ENCODE measurements at regions not wholly inside any gene's neighbourhood (a gene's known extent, or its start where the extent isn't known, plus 50 kb on each side); places are given as distances from the start of the nearest gene placed in this dataset.

- Mint-ChIP-seq H3K27me3 (no peaks in the 10 kb centered on the region), H3K4me3 (no peak overlapping the region), H3K36me3 (ENCODE audit: low read depth) (no peaks in the 10 kb centered on the region), H3K27ac (no peak overlapping the region), H3K4me1 (no peaks in the 10 kb centered on the region), H3K9me3 (peaks cover 12% of the 10 kb centered on the region)
- ATAC-seq (replicated peaks), result no peak
Measured at GRCh38 chr1:106061586-106062495, 994.6 kb upstream of the PRMT6 start.

- Mint-ChIP-seq H3K4me3 (no peak overlapping the region), H3K36me3 (ENCODE audit: low read depth) (no peaks in the 10 kb centered on the region), H3K27me3 (no peaks in the 10 kb centered on the region), H3K4me1 (no peaks in the 10 kb centered on the region), H3K27ac (no peak overlapping the region), H3K9me3 (peaks cover 7% of the 10 kb centered on the region)
- no peak for ATAC-seq (replicated peaks)
Measured at GRCh38 chr1:106063510-106063909, 993.0 kb upstream of the PRMT6 start.

GRCh38 chr1:106072909-106073600 lies 983.4 kb upstream of the PRMT6 start:
- H3K9me3 Mint-ChIP-seq, result peaks cover 3% of the 10 kb centered on the region
- no peak overlapping the region for H3K4me3 Mint-ChIP-seq
- no peak overlapping the region for H3K27ac Mint-ChIP-seq
- ATAC-seq (replicated peaks), result no peak
- no peaks in the 10 kb centered on the region for H3K4me1 Mint-ChIP-seq
- H3K27me3 Mint-ChIP-seq, result no peaks in the 10 kb centered on the region
- H3K36me3 Mint-ChIP-seq (ENCODE audit: low read depth), result no peaks in the 10 kb centered on the region

- H3K27me3 Mint-ChIP-seq, result no peaks in the 10 kb centered on the region
- peaks cover 16% of the 10 kb centered on the region for H3K9me3 Mint-ChIP-seq
- no peak overlapping the region for H3K4me3 Mint-ChIP-seq
- H3K36me3 Mint-ChIP-seq (ENCODE audit: low read depth), result no peaks in the 10 kb centered on the region
- no peak for ATAC-seq (replicated peaks)
- H3K27ac Mint-ChIP-seq, result no peak overlapping the region
- H3K4me1 Mint-ChIP-seq, result no peaks in the 10 kb centered on the region
Measured at GRCh38 chr1:106080608-106081325, 975.7 kb upstream of the PRMT6 start.

DNA sequence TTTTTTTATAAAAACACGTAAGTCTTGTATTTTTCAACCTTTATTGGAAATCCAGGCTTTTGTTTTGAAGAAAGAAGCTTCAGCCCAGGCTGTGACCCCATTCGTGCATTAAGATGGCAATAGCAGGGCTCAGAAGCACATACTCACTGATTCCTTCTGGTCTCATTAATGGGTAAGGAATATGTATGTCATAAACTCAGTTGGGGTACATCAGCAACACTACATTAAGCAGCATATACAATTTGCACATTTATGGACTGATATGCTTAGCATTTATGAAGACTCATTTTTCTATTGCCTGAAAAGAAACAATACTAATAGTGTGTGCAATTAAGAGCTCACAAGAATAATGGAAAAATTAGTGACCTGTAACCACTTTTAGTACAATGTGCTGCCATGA lies 945.4 kb upstream of the PRMT6 start:
- Mint-ChIP-seq H3K4me1 (no peaks in the 10 kb centered on the region), H3K36me3 (ENCODE audit: low read depth) (no peaks in the 10 kb centered on the region), H3K4me3 (no peak overlapping the region), H3K27ac (no peak overlapping the region), H3K27me3 (no peaks in the 10 kb centered on the region), H3K9me3 (peaks cover 11% of the 10 kb centered on the region)
- ATAC-seq (replicated peaks), result no peak

- Mint-ChIP-seq H3K36me3 (ENCODE audit: low read depth) (no peaks in the 10 kb centered on the region), H3K4me3 (no peak overlapping the region), H3K4me1 (no peaks in the 10 kb centered on the region), H3K9me3 (peaks cover 11% of the 10 kb centered on the region), H3K27ac (no peak overlapping the region), H3K27me3 (no peaks in the 10 kb centered on the region)
- ATAC-seq (replicated peaks), result no peak
Measured at GRCh38 chr1:106113851-106114250, 942.6 kb upstream of the PRMT6 start.

- Mint-ChIP-seq H3K27ac (no peak overlapping the region), H3K36me3 (ENCODE audit: low read depth) (no peaks in the 10 kb centered on the region), H3K9me3 (peaks cover 4% of the 10 kb centered on the region), H3K4me1 (no peaks in the 10 kb centered on the region), H3K4me3 (no peak overlapping the region), H3K27me3 (no peaks in the 10 kb centered on the region)
- no peak for ATAC-seq (replicated peaks)
Measured at GRCh38 chr1:106120789-106121188, 935.7 kb upstream of the PRMT6 start.

DNA sequence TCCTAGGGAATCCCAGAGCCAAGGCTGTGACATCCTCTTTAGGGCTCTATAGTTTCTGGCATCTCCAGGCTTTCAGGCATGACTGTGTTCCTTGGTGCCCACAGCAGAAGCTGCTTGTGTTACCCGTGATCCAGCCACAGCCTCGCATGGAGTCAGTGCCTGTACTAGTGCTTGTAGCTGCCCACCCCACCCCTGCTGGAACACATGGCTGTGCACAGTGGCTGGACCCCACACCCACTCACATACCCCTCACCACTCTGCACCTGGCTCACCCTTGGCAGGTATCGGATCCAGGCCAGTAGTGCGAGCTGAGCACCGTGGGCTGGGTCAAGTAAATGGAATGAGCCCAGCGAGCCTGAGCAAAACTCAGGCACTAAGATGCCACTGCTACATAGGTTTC lies 934.7 kb upstream of the PRMT6 start:
- Mint-ChIP-seq H3K36me3 (ENCODE audit: low read depth) (no peaks in the 10 kb centered on the region), H3K27me3 (no peaks in the 10 kb centered on the region), H3K9me3 (peaks cover 4% of the 10 kb centered on the region), H3K4me1 (no peaks in the 10 kb centered on the region), H3K4me3 (no peak overlapping the region), H3K27ac (no peak overlapping the region)
- no peak for ATAC-seq (replicated peaks)

- Mint-ChIP-seq H3K36me3 (ENCODE audit: low read depth) (no peaks in the 10 kb centered on the region), H3K9me3 (peaks cover 4% of the 10 kb centered on the region), H3K4me3 (no peak overlapping the region), H3K4me1 (no peaks in the 10 kb centered on the region), H3K27me3 (no peaks in the 10 kb centered on the region), H3K27ac (no peak overlapping the region)
- no peak for ATAC-seq (replicated peaks)
Measured at GRCh38 chr1:106134561-106134960, 921.9 kb upstream of the PRMT6 start.

- Mint-ChIP-seq H3K4me1 (no peaks in the 10 kb centered on the region), H3K27ac (no peak overlapping the region)
- no peak for ATAC-seq (replicated peaks)
Measured at GRCh38 chr1:106173101-106173500, 883.4 kb upstream of the PRMT6 start.

GRCh38 chr1:106178791-106179190 lies 877.7 kb upstream of the PRMT6 start:
- H3K36me3 Mint-ChIP-seq (ENCODE audit: low read depth), result no peaks in the 10 kb centered on the region
- no peak overlapping the region for H3K27ac Mint-ChIP-seq
- no peaks in the 10 kb centered on the region for H3K27me3 Mint-ChIP-seq
- peaks cover 13% of the 10 kb centered on the region for H3K9me3 Mint-ChIP-seq
- no peaks in the 10 kb centered on the region for H3K4me1 Mint-ChIP-seq
- ATAC-seq (replicated peaks), result no peak
- H3K4me3 Mint-ChIP-seq, result no peak overlapping the region

More at GRCh38 chr1:106173101-106173500, 883.4 kb upstream of the PRMT6 start:
- no peak overlapping the region for H3K4me3 Mint-ChIP-seq
- peaks cover 8% of the 10 kb centered on the region for H3K9me3 Mint-ChIP-seq
- no peaks in the 10 kb centered on the region for H3K27me3 Mint-ChIP-seq
- no peaks in the 10 kb centered on the region for H3K36me3 Mint-ChIP-seq (ENCODE audit: low read depth)

DNA sequence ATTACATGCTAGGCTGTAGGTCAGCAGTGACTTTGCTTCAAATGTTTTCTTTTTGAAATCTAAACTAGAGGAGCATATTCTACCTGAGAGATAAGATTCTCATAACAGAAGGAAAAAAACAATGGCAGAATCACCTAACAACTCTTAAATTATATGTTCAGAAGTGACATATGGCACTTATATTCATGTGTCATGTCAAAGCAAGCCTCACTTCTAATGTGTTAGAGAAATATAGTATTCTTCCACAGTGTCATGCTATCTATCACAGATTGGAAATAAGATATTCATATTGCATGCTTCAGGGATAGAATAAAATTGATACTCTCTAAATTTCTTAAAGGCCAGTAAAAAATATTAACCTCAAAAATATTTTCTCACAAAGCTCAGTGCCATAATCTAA lies 874.6 kb upstream of the PRMT6 start:
- Mint-ChIP-seq H3K27me3 (no peaks in the 10 kb centered on the region), H3K27ac (no peak overlapping the region), H3K36me3 (ENCODE audit: low read depth) (no peaks in the 10 kb centered on the region), H3K9me3 (peaks cover 13% of the 10 kb centered on the region), H3K4me1 (no peaks in the 10 kb centered on the region), H3K4me3 (no peak overlapping the region)
- no peak for ATAC-seq (replicated peaks)

- no peaks in the 10 kb centered on the region for H3K36me3 Mint-ChIP-seq (ENCODE audit: low read depth)
- no peaks in the 10 kb centered on the region for H3K4me1 Mint-ChIP-seq
- H3K27ac Mint-ChIP-seq, result no peak overlapping the region
- no peaks in the 10 kb centered on the region for H3K27me3 Mint-ChIP-seq
- peaks cover 11% of the 10 kb centered on the region for H3K9me3 Mint-ChIP-seq
- no peak for ATAC-seq (replicated peaks)
- no peak overlapping the region for H3K4me3 Mint-ChIP-seq
Measured at GRCh38 chr1:106185089-106185488, 871.4 kb upstream of the PRMT6 start.

DNA sequence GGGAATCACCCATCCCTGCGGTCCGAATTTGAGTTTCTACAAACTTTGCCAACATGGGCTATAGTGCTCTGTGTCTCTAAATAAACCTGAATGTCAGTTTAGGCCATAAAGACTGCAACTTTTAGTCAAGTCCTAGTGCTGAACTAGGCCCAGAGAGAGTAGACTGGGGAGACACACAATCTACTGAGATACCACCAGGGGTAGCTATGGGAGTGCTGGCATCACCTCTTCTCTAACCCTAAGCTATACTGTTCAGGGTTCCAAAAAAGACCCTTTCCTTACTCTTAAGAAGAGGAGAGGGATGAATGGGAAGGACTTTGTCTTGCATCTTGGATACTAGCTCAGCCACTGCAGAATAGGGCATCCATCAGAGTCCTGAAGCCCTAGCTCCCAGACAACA lies 866.7 kb upstream of the PRMT6 start:
- no peak overlapping the region for H3K4me3 Mint-ChIP-seq
- no peaks in the 10 kb centered on the region for H3K36me3 Mint-ChIP-seq (ENCODE audit: low read depth)
- no peak overlapping the region for H3K27ac Mint-ChIP-seq
- peaks cover 18% of the 10 kb centered on the region for H3K9me3 Mint-ChIP-seq
- no peak for ATAC-seq (replicated peaks)
- H3K27me3 Mint-ChIP-seq, result no peaks in the 10 kb centered on the region
- H3K4me1 Mint-ChIP-seq, result no peaks in the 10 kb centered on the region

DNA sequence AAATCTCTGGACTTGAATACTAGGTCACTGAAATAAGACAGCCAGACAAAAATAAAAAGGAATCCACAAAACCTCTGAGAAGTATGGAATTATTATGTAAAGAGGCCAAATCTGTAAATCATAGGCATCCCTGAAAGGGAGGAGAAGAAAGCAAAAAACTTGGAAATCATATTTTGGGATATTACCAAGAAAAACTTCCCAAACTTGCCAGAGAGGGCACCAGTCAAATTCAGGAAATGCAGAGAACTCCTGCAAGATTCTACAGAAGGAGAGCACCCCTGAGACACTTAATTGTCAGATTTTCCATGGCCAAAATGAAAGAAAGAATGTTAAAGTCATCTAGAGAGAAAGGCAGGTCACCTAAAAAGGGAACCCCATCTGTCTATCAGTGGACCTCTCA lies 862.3 kb upstream of the PRMT6 start:
- Mint-ChIP-seq H3K4me1 (no peaks in the 10 kb centered on the region), H3K27me3 (no peaks in the 10 kb centered on the region), H3K36me3 (ENCODE audit: low read depth) (no peaks in the 10 kb centered on the region), H3K27ac (no peak overlapping the region), H3K9me3 (peaks cover 25% of the 10 kb centered on the region), H3K4me3 (no peak overlapping the region)
- ATAC-seq (replicated peaks), result no peak

Measured in activated T-helper 17 cell treated with anti-CD3 and anti-CD28 coated beads, Interleukin-2, amount 50 U/mL, for 72 hours (primary cell).